OCI-LY7 (cell line): ENCODE measurements at regions not wholly inside any gene's neighbourhood (a gene's known extent, or its start where the extent isn't known, plus 50 kb on each side); places are given as distances from the start of the nearest gene placed in this dataset.

Source experiments
- BruUV-seq: library from RNA; stranded (reverse); fragments of 400-500 nt; replicated peaks from 2 replicates; lab custom pipeline; 2021; lab: Mats Ljungman, UMichigan
- CTCF ChIA-PET: fragments of 300-600 bp; sonication (Branson Sonifier 250); formaldehyde crosslinking; loops from one replicate; lab custom pipeline; 2022; ENCODE audit warnings: antibody characterized with exemption; ENCODE audit not compliant: unreplicated experiment; lab: Charles Lee
- POLR2A ChIA-PET: fragments of 300-600 bp; sonication (Branson Sonifier 250); formaldehyde crosslinking; loops from one replicate; lab custom pipeline; 2022; ENCODE audit warnings: antibody characterized with exemption; lab: Charles Lee
- DNase-seq: peaks from one replicate; pipeline ENCODE4 v3.0.0-alpha.2; 2015; ENCODE audit warnings: low spot score
- H2AFZ ChIP-seq: fragments of 200-600 bp; sonication (generic), shearing (Covaris generic); 2 replicates; pipeline ENCODE4 v1.6.1; 2014; ENCODE audit warnings: mild to moderate bottlenecking, antibody characterized with exemption, low read length, moderate library complexity
- H3K27ac ChIP-seq: fragments of 200-600 bp; sonication (generic); 2 replicates; pipeline ENCODE4 v1.5.1; 2014; ENCODE audit warnings: mixed run types, low read depth, mild to moderate bottlenecking, moderate library complexity, low read length, inconsistent platforms; ENCODE audit not compliant: poor library complexity, severe bottlenecking
- H3K36me3 ChIP-seq: fragments of 200-600 bp; sonication (generic); 2 replicates; pipeline ENCODE4 v1.6.1; 2014; ENCODE audit warnings: mild to moderate bottlenecking, antibody characterized with exemption, low read length, moderate library complexity, mixed read lengths; ENCODE audit not compliant: insufficient read depth
- H3K4me1 ChIP-seq: fragments of 200-600 bp; sonication (generic); 2 replicates; pipeline ENCODE4 v1.5.1; 2014; ENCODE audit warnings: mild to moderate bottlenecking, low read length; ENCODE audit not compliant: insufficient read depth, poor library complexity, severe bottlenecking
- H3K4me2 ChIP-seq: fragments of 200-600 bp; sonication (generic); 2 replicates; pipeline ENCODE4 v1.6.1; 2014; ENCODE audit warnings: mild to moderate bottlenecking, low read length
- H3K4me3 ChIP-seq: fragments of 200-600 bp; sonication (generic); 2 replicates; pipeline ENCODE4 v1.5.1; 2014; ENCODE audit warnings: mild to moderate bottlenecking, low read depth, low read length; ENCODE audit not compliant: poor library complexity, severe bottlenecking
- H3K79me2 ChIP-seq: fragments of 200-600 bp; sonication (generic); 2 replicates; pipeline ENCODE4 v1.6.1; 2016; ENCODE audit warnings: low read depth, mild to moderate bottlenecking, low read length, moderate library complexity, mixed read lengths; ENCODE audit not compliant: insufficient read depth
- H3K9me2 ChIP-seq: fragments of 200-600 bp; sonication (generic); 2 replicates; pipeline ENCODE4 v1.6.1; 2016; ENCODE audit warnings: mild to moderate bottlenecking, low read length, mixed read lengths; ENCODE audit not compliant: insufficient read depth
- H3K9me3 ChIP-seq: fragments of 200-600 bp; sonication (generic); 2 replicates; pipeline ENCODE4 v1.6.1; 2014; ENCODE audit warnings: mild to moderate bottlenecking, mixed run types, low read length, mixed read lengths
- H4K20me1 ChIP-seq: fragments of 200-600 bp; sonication (generic); 2 replicates; pipeline ENCODE4 v1.6.1; 2014; ENCODE audit warnings: mild to moderate bottlenecking, antibody characterized with exemption, low read length, moderate library complexity, mixed read lengths; ENCODE audit not compliant: insufficient read depth
- CTCF ChIP-seq: fragments of 200-600 bp; sonication (generic); conservative IDR thresholded peaks from 2 replicates; pipeline ENCODE4 v1.5.1; 2014; ENCODE audit warnings: mild to moderate bottlenecking, antibody characterized with exemption, low read length, moderate library complexity, mixed read lengths
- EZH2phosphoT487 ChIP-seq: fragments of 200-600 bp; sonication (generic); IDR thresholded peaks from 2 replicates; pipeline ENCODE4 v1.6.1; 2018; ENCODE audit warnings: low read depth, borderline replicate concordance, mild to moderate bottlenecking, mixed run types, antibody characterized with exemption, low read length, moderate library complexity, mixed read lengths
- intact Hi-C: fragments of 100-400 bp; cut with micrococcal nuclease; formaldehyde crosslinking; loops from one replicate; pipeline ENCODE4 v1.10.0; 2022; ENCODE audit not compliant: unreplicated experiment

GRCh38 chr9:22316645-22317044, 130.0 kb upstream of the DMRTA1 start:
- intact Hi-C loops: no loop called here
- H3K9me3 ChIP-seq: no peaks in the 10 kb centered on the region
- no peaks in the 10 kb centered on the region for H3K9me2 ChIP-seq
- H3K27ac ChIP-seq: no peak overlapping the region
- TF ChIP-seq EZH2phosphoT487: no peak
- no peak for TF ChIP-seq CTCF
- no peak overlapping the region for H2AFZ ChIP-seq
- DNase-seq: no peak
- H3K36me3 ChIP-seq: no peaks in the 10 kb centered on the region
- no peaks in the 10 kb centered on the region for H3K4me1 ChIP-seq
- ChIA-PET POLR2A (interaction anchor here (0.6 kb wide), 1 partner anchor 86 kb away, joined by 3 read pairs; no protein-coding TSS in a partner anchor), CTCF (no interaction called here)
- no peak overlapping the region for H3K4me2 ChIP-seq
- H3K79me2 ChIP-seq: no peaks in the 10 kb centered on the region
- H3K4me3 ChIP-seq: no peak overlapping the region
- H4K20me1 ChIP-seq: no peaks in the 10 kb centered on the region
- no TSS peak for BruUV-seq

- H2AFZ ChIP-seq: no peak overlapping the region
- no peaks in the 10 kb centered on the region for H3K36me3 ChIP-seq
- H3K79me2 ChIP-seq: no peaks in the 10 kb centered on the region
- no peaks in the 10 kb centered on the region for H3K9me3 ChIP-seq
- BruUV-seq: no TSS peak
- no peaks in the 10 kb centered on the region for H4K20me1 ChIP-seq
- POLR2A ChIA-PET: no interaction called here
- no peak overlapping the region for H3K4me3 ChIP-seq
- H3K9me2 ChIP-seq: no peaks in the 10 kb centered on the region
- CTCF ChIA-PET: no interaction called here
- no peak overlapping the region for H3K4me2 ChIP-seq
- TF ChIP-seq CTCF (no peak), EZH2phosphoT487 (no peak)
- DNase-seq: no peak
- no peaks in the 10 kb centered on the region for H3K4me1 ChIP-seq
- intact Hi-C loops: no loop called here
- H3K27ac ChIP-seq: no peak overlapping the region
Measured at GRCh38 chr9:22331533-22331932, 115.1 kb upstream of the DMRTA1 start.

GRCh38 chr9:22332202-22332601, 114.4 kb upstream of the DMRTA1 start:
- Histone ChIP-seq H4K20me1 (no peaks in the 10 kb centered on the region), H3K9me2 (no peaks in the 10 kb centered on the region), H3K4me3 (no peak overlapping the region), H3K9me3 (no peaks in the 10 kb centered on the region), H3K79me2 (no peaks in the 10 kb centered on the region), H3K4me2 (no peak overlapping the region), H3K4me1 (no peaks in the 10 kb centered on the region), H2AFZ (no peak overlapping the region), H3K27ac (no peak overlapping the region), H3K36me3 (no peaks in the 10 kb centered on the region)
- BruUV-seq: no TSS peak
- intact Hi-C loops: no loop called here
- ChIA-PET CTCF (no interaction called here), POLR2A (no interaction called here)
- no peak for DNase-seq
- TF ChIP-seq EZH2phosphoT487 (no peak), CTCF (no peak)
